Activated naive CD4-positive, alpha-beta T cell treated with anti-CD3 and anti-CD28 coated beads, Interleukin-2, amount 50 U/mL, for 24 hours (primary cell): ENCODE measurements at regions not wholly inside any gene's neighbourhood (a gene's known extent, or its start where the extent isn't known, plus 50 kb on each side); places are given as distances from the start of the nearest gene placed in this dataset.

Experiments used
- H3K27ac Mint-ChIP-seq: one replicate; pipeline ENCODE4 v1.8.0; 2021; ENCODE audit warnings: mild to moderate bottlenecking, mixed read lengths
- H3K27me3 Mint-ChIP-seq: one replicate; pipeline ENCODE4 v1.8.0; 2021; ENCODE audit warnings: mixed read lengths
- H3K36me3 Mint-ChIP-seq: one replicate; pipeline ENCODE4 v1.8.0; 2021; ENCODE audit warnings: mixed read lengths
- H3K4me1 Mint-ChIP-seq: one replicate; pipeline ENCODE4 v1.8.0; 2021; ENCODE audit warnings: mixed read lengths
- H3K4me3 Mint-ChIP-seq: one replicate; pipeline ENCODE4 v1.8.0; 2021; ENCODE audit warnings: mild to moderate bottlenecking, mixed read lengths
- H3K9me3 Mint-ChIP-seq: one replicate; pipeline ENCODE4 v1.8.0; 2021; ENCODE audit warnings: mixed read lengths

DNA sequence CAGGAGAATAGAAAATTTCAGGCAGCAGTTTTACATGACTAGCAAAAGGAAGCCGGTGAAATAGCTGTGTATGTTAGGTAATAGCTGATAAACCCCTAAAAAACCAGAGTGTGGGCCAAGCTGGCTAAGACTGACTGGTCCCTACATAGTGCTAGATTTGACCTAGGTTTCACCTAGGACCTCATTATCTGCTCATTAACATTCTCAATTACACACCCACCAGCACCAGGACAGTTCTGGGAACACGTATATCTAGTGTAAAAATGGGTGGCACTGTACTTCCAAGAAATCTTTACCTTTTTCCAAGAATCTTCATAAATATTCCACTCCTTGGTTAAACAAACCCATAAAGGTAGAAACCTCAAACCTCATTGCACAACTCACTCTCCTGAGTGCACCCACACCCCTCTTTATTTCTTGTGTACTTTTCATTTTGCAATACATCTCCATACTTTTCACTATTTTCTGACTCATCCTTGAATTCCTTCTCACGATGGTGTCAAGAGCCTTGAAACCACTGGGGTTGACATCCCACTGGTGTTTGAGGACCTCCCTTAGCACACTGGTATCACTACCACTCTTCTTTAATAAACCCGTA, 262.7 kb upstream of the KCNJ16 start:
- no peaks in the 10 kb centered on the region for H3K4me1 Mint-ChIP-seq

DNA sequence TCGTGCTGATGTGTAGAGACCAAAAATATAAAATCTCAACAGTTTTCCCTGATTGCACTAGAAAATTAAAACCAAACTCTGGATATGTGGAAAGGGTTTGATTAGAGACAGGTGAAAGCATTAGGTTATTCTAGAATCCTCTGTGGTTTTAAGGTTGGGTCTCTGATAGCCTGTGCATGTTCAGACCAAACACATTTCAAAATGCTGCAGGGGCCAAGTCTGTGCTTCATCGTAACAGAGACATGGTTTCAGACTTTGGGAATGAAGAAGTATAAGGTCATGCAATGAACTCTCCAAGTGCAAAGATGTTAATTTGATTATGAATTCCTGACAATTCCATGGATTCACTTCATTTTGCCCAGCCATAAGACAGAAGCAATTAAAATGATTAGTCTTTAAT, 261.0 kb upstream of the KCNJ16 start:
- no peak overlapping the region for H3K4me3 Mint-ChIP-seq
- H3K9me3 Mint-ChIP-seq: no peaks in the 10 kb centered on the region
- no peaks in the 10 kb centered on the region for H3K27me3 Mint-ChIP-seq
- H3K36me3 Mint-ChIP-seq: no peaks in the 10 kb centered on the region
- H3K27ac Mint-ChIP-seq: no peak overlapping the region
- no peaks in the 10 kb centered on the region for H3K4me1 Mint-ChIP-seq

More for the DNA sequence above, 262.7 kb upstream of the KCNJ16 start:
- H3K9me3 Mint-ChIP-seq: no peaks in the 10 kb centered on the region
- no peak overlapping the region for H3K4me3 Mint-ChIP-seq
- H3K27ac Mint-ChIP-seq: no peak overlapping the region
- no peaks in the 10 kb centered on the region for H3K36me3 Mint-ChIP-seq
- H3K27me3 Mint-ChIP-seq: no peaks in the 10 kb centered on the region

DNA sequence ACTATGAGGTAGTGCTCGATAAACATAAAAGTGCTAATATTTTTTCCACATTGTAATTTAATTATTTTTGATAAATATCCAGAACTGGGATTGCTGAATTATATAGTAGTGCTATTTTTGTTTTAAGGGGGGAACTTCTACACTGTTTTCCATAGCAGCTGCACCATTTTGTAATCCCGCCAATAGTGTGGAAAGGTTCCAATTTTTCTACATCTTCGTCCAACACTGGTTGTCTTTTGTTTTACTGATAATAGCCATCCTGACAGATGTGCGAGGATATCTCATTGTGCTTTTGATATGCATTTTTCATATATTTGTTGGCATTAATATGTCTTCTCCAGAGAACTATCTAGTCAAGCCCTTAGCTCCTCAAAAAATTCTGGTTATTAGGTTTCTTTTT, 259.6 kb upstream of the KCNJ16 start:
- Mint-ChIP-seq H3K36me3 (no peaks in the 10 kb centered on the region), H3K4me3 (no peak overlapping the region), H3K4me1 (no peaks in the 10 kb centered on the region)

DNA sequence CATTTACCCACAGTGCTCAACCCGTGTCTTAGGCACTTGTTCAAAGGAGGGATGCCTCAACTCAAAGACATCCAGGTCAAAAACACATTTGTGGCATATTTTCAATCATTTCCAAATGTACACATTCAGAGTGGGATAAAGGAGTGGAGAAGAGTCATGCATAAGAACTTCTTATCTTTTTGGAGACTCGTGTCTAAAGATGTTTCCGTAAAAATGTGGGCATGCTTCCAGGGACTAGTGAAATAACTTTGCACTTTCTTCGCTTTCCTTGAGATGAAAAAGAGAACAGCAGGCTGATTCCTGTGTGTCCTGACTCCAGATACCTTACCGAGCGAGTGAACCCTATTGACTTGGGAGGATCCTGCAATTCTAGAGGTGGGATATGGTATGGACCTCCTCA, 256.6 kb upstream of the KCNJ16 start:
- H3K9me3 Mint-ChIP-seq: no peaks in the 10 kb centered on the region
- no peaks in the 10 kb centered on the region for H3K4me1 Mint-ChIP-seq
- no peaks in the 10 kb centered on the region for H3K36me3 Mint-ChIP-seq
- H3K4me3 Mint-ChIP-seq: no peak overlapping the region
- no peak overlapping the region for H3K27ac Mint-ChIP-seq
- no peaks in the 10 kb centered on the region for H3K27me3 Mint-ChIP-seq

More for the DNA sequence above, 259.6 kb upstream of the KCNJ16 start:
- H3K27ac Mint-ChIP-seq: no peak overlapping the region
- no peaks in the 10 kb centered on the region for H3K27me3 Mint-ChIP-seq
- H3K9me3 Mint-ChIP-seq: no peaks in the 10 kb centered on the region

DNA sequence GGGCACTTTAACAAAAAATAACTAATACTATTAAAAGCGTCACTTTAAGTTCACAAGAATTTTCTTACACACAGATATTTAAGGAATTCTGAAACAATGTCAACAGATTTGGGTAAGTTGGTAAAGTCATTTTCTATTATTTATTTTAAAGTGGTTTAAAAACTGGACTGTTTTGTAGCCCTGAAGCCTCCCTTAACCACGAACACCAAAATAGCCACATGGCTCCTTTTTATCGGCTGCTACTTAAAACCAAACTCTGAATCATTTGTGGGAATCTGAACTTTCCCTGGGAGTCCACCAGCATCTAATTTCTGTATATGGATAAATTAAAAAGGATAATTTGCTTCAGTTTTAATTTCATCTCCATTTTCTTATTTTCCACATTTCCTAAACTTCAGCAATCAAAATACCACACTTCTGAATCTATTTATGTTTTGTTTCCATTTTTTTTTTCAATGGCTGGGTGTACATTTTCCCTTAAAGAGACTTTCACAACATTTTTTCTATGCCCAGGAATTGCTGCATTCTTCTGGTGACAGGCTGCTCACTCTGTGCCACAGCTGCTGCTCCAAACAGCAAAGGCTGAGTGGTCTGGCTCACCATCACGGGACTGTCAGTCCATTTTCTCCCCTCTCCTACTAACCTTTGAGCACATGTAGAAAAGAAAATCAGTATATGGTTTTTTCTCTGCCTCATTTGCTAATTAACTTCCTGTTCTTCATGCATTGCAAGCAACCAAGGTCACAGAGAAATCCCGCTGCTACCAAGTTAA, 255.5 kb upstream of the KCNJ16 start:
- H3K9me3 Mint-ChIP-seq: no peaks in the 10 kb centered on the region
- H3K4me3 Mint-ChIP-seq: no peak overlapping the region
- H3K4me1 Mint-ChIP-seq: no peaks in the 10 kb centered on the region
- H3K27me3 Mint-ChIP-seq: no peaks in the 10 kb centered on the region
- no peaks in the 10 kb centered on the region for H3K36me3 Mint-ChIP-seq
- H3K27ac Mint-ChIP-seq: no peak overlapping the region

DNA sequence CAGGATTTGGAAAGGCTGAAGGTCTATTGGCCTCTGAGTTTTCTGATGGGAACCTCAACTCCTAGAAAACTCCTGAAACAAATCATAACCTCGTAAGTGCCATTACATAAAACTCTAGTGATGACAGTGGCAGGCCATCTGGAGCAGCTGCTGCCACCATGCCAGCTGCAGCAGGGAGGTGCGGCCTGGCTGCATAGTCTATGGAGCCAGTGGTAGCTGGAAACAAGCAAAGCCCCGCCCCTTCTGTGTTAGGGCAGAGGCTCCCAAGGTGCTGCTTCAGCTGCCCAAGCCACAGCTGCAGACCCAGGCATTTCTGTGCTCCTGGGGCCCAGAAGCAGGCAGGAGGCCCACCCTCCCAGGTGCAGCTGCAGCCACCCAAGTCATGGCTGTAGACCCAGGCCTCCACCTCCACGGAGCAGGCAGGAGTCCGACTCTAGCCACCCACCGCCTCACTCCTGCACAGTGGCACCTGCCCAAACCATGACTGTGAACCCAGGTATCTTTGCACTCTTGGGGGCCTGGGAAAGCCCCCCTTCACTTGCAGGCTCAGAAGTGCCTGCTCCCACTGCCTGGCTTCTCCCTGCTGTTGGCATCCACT, 254.1 kb upstream of the KCNJ16 start:
- no peaks in the 10 kb centered on the region for H3K27me3 Mint-ChIP-seq

DNA sequence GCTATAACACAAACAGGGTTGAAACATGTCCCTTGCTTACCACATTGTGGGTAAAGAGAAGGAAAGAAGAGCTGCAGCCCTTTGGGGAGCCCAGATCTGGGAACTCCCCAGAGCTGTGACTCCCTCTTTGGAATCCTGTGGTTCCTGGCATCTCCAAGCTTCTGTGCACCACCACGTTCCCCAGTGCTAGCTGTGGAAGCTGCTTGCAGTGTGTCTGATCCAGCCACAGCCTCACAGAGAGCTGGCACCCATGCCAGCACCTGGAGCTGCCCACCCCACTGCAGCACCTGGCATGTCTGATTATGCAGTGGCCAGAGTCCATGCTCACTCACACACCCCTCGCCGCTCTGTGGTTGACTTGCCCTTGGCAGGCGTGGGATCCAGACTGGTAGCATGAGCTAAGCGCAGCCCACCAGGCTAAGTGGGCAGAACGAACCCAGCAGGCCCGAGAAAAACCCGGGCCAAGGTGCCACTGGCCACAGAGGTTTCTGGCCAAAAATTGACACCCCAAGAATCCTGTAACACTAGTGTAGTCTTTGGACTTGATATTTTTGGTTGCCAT, 252.6 kb upstream of the KCNJ16 start:
- H3K4me3 Mint-ChIP-seq: no peak overlapping the region
- H3K9me3 Mint-ChIP-seq: peaks cover 9% of the 10 kb centered on the region
- no peak overlapping the region for H3K27ac Mint-ChIP-seq
- H3K36me3 Mint-ChIP-seq: no peaks in the 10 kb centered on the region
- H3K27me3 Mint-ChIP-seq: no peaks in the 10 kb centered on the region
- H3K4me1 Mint-ChIP-seq: no peaks in the 10 kb centered on the region

More for the DNA sequence above, 254.1 kb upstream of the KCNJ16 start:
- Mint-ChIP-seq H3K9me3 (no peaks in the 10 kb centered on the region), H3K4me1 (no peaks in the 10 kb centered on the region), H3K27ac (no peak overlapping the region), H3K36me3 (no peaks in the 10 kb centered on the region), H3K4me3 (no peak overlapping the region)

DNA sequence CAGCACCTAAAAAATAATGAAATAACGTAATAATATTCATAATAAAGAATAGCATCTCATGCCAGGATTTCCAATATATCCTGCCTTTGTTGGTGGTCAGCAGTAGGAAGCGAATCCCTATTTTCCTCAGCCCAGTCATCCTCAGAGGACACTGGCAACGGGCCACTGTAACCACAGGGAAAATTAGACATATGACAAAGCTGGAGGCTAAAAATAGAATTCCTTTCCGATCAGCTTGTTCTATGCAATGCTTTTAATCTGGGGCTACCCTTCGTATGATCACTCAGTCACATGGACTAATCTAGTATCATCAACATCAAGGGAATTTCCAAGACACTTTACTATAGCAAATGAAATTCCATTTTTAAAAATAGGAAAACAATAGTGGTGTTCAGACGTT, 246.9 kb upstream of the KCNJ16 start:
- Mint-ChIP-seq H3K36me3 (no peaks in the 10 kb centered on the region), H3K4me3 (no peak overlapping the region), H3K4me1 (no peaks in the 10 kb centered on the region), H3K27ac (no peak overlapping the region), H3K27me3 (no peaks in the 10 kb centered on the region), H3K9me3 (peaks cover 10% of the 10 kb centered on the region)

DNA sequence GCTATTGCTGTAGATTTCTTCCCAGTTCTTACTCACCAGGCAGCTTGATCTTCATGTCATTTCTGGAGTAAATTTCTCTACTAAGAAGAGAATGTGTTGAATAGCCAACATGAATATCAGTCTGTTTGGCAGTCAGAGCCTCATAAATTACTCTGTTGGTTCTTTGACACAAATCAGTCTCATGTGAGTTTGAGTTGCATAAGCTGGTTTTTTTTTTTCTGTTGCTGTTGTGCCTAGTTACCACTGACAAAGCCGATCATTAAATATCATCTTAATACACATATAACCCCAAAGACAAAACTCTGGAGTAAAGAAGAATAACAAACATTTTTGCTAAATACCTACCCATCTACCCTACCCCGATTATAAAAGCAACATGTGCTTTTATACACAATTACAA, 240.5 kb upstream of the KCNJ16 start:
- Mint-ChIP-seq H3K27me3 (peaks cover 5% of the 10 kb centered on the region), H3K4me1 (no peaks in the 10 kb centered on the region), H3K4me3 (no peak overlapping the region), H3K36me3 (no peaks in the 10 kb centered on the region), H3K27ac (no peak overlapping the region), H3K9me3 (peaks cover 12% of the 10 kb centered on the region)

DNA sequence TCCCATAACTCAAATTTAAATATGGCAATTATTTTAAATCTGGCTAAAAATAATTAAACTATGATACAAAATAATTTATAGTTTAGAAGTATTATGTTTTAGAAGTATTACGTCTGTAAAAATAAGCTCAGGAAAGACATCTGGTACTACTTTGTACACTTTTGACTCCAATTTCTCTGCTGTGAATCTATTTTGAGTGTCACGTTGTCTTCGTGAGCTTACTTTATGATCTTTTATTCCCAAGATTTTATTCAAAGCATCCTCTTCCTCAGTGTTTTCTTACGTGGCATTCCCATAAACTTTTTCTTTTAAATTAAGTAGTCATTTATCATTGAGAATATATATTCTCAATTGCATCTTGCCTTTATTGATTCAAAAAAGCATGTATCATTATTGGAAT, 223.3 kb upstream of the KCNJ16 start:
- Mint-ChIP-seq H3K27me3 (no peaks in the 10 kb centered on the region), H3K4me3 (no peak overlapping the region), H3K27ac (no peak overlapping the region), H3K9me3 (peaks cover 17% of the 10 kb centered on the region), H3K36me3 (no peaks in the 10 kb centered on the region), H3K4me1 (no peaks in the 10 kb centered on the region)

DNA sequence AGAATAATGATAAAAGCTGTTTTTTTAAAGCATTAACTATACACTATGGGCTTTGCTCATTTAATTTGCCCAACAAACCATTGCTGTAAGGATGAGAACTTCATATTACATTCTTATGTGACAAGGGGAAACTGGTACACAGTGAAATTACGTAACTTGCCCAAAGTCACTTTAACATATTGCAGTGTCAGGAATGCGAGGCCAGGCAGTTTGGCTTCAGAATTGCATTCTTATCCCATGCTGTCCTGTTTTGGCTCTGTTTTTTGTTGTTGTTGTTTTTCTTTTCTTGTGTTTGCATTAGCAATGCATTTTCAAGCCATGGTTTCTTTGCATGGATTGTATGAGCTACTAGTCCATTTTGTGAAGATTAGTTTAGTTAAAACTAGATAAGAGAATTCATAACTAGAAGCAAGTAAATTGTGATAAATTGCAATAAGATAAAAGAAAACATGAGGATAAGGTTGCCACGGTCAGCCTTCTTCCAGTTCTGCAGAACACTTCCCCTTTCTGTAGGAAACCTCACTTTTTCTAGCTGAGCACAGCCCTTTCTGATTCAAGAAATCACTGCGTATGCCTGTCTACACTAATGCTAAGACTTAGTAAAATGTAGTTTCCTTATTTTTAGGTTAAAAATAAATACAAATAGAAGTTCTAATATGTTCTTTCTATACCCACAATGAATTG, 221.3 kb upstream of the KCNJ16 start:
- no peaks in the 10 kb centered on the region for H3K27me3 Mint-ChIP-seq
- no peaks in the 10 kb centered on the region for H3K4me1 Mint-ChIP-seq
- H3K4me3 Mint-ChIP-seq: no peak overlapping the region
- H3K36me3 Mint-ChIP-seq: no peaks in the 10 kb centered on the region
- H3K9me3 Mint-ChIP-seq: peaks cover 18% of the 10 kb centered on the region
- H3K27ac Mint-ChIP-seq: no peak overlapping the region

DNA sequence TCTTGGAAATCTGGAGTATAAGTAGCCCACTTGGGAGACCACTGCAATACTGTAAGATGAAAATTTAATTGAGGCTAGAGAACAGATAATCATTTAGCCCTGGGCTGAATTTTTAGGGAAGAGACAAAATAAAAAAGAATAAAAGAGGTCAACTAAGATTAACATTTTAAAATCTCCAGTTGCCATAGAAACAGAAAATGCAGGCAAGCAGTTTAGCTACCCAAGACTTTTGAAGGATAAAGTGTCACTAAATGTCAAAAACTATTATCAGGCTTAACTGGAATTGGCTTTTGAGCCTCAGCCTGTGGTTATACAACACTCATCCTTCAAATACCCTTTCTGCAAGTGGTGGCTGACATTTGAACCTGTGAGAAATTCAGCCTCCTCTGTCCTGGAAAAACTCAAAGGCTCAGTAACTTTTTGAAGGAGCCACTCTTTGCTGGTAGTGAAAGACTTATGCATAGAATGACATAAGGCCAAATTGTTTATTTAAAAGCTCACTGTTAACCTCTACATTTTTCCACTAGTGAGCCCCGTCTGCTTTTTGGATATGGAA, 220.7 kb upstream of the KCNJ16 start:
- Mint-ChIP-seq H3K27me3 (no peaks in the 10 kb centered on the region), H3K27ac (no peak overlapping the region), H3K4me3 (no peak overlapping the region), H3K36me3 (no peaks in the 10 kb centered on the region), H3K9me3 (peaks cover 21% of the 10 kb centered on the region), H3K4me1 (no peaks in the 10 kb centered on the region)

DNA sequence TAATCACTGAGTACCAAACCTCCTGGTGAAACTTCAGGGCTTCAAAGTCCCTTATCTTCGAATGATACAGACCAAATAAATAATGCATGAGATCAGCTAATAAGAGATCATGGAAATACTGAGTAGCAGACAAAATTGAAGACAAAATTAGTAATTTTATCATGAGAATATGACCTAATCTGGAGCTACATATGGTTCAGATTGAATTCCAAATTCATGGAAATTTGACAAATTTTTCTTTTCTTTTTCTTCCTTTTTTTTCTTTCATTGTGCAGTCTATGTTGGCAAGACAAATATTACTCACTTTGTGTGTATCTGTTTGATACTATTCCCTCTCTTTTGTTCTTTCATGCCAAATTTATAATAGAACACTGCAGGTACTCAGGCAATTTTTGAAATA, 218.1 kb upstream of the KCNJ16 start:
- no peaks in the 10 kb centered on the region for H3K27me3 Mint-ChIP-seq

DNA sequence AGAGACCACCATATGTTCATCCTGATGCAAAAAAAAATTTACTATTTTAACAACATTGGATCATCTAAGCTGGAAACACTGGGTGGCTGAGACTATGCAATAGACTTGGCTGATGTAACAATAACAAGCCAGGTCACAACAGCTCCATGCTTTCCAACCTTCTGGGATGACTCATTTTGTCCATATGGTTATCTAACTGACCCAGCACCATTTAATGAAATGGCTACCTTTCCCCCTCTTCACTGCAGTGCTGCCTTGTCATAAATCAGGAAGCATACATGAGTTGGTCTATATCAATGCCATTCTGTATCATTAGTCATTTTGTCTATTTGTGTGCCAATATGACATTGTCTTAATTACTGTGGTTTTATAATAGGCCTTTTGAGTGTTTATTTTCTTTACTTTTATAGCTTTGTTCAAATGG, 217.6 kb upstream of the KCNJ16 start:
- Mint-ChIP-seq H3K9me3 (peaks cover 12% of the 10 kb centered on the region), H3K4me3 (no peak overlapping the region), H3K27ac (no peak overlapping the region), H3K4me1 (no peaks in the 10 kb centered on the region), H3K36me3 (no peaks in the 10 kb centered on the region), H3K27me3 (no peaks in the 10 kb centered on the region)

More for the DNA sequence above, 218.1 kb upstream of the KCNJ16 start:
- Mint-ChIP-seq H3K4me1 (no peaks in the 10 kb centered on the region), H3K36me3 (no peaks in the 10 kb centered on the region), H3K4me3 (no peak overlapping the region), H3K9me3 (peaks cover 14% of the 10 kb centered on the region), H3K27ac (no peak overlapping the region)

DNA sequence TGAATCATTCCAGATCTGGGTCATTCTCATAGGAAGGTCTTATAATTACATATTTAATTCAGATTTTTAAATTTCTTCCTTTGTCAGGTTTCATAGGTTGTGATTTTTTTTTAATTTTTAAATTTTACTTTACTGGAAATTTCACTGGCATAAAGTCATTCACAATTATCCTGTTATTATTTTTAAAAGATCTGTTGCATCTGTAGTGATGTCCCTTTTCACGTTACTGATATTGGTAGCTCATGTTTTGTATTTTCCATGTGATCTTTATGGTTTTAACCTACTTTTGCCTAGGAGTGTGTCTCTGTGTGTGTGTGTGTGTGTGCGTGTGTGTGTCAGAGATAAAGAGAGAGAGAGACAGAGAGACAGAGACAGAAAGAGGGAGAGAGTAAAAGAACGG, 216.6 kb upstream of the KCNJ16 start:
- Mint-ChIP-seq H3K27ac (no peak overlapping the region), H3K27me3 (no peaks in the 10 kb centered on the region), H3K4me3 (no peak overlapping the region), H3K36me3 (no peaks in the 10 kb centered on the region), H3K4me1 (no peaks in the 10 kb centered on the region), H3K9me3 (peaks cover 12% of the 10 kb centered on the region)
